ENCODE measurements at regions not wholly inside any gene's neighbourhood (a gene's known extent, or its start where the extent isn't known, plus 50 kb on each side); places are given as distances from the start of the nearest gene placed in this dataset.
"Not testable (repeated sequence)": the region's sequence is repeated elsewhere in the genome, so short reads cannot be mapped to it uniquely, and the experiment has no call there.

DNA sequence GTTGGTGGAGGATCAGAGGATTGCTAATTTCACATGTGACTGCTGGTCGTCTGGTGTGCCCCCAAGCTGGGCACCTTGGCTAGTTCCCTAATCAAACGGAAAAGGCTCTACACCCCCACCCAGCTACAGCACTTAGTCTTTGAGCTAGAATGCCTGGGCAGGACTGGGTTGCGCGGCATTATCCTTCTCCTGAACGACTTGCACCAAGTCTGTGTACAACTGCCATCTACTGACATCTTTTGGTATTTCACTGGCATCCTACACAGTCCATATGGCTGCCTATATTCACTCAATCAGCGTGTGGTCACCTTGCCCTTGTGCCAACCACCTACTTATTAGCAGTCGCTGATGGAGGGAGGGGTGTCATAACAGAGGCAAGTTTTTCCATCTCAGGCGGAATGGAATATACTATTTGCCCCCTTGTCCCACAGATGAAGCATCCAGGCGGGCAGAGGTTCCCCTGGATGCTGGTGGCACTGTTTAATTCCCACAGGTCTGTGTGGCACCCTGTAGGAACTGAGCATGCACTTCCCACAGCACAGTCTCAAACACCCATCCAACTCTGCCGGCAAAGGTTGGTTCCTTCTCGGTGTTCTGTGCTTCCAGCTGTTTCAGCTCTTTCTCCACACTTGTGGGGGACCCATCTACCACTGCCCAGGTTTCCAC, 150.1 kb downstream of the OSTF1 start:
- no peak overlapping the region for H3K27ac ChIP-seq
- TF ChIP-seq ZFX (IDR thresholded peaks at IDR 0.05; ENCODE audit: borderline replicate concordance): no peak
- TF ChIP-seq, protein P1, sequence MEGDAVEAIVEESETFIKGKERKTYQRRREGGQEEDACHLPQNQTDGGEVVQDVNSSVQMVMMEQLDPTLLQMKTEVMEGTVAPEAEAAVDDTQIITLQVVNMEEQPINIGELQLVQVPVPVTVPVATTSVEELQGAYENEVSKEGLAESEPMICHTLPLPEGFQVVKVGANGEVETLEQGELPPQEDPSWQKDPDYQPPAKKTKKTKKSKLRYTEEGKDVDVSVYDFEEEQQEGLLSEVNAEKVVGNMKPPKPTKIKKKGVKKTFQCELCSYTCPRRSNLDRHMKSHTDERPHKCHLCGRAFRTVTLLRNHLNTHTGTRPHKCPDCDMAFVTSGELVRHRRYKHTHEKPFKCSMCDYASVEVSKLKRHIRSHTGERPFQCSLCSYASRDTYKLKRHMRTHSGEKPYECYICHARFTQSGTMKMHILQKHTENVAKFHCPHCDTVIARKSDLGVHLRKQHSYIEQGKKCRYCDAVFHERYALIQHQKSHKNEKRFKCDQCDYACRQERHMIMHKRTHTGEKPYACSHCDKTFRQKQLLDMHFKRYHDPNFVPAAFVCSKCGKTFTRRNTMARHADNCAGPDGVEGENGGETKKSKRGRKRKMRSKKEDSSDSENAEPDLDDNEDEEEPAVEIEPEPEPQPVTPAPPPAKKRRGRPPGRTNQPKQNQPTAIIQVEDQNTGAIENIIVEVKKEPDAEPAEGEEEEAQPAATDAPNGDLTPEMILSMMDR (IDR thresholded peaks at IDR 0.05): peak; percentile 74

DNA sequence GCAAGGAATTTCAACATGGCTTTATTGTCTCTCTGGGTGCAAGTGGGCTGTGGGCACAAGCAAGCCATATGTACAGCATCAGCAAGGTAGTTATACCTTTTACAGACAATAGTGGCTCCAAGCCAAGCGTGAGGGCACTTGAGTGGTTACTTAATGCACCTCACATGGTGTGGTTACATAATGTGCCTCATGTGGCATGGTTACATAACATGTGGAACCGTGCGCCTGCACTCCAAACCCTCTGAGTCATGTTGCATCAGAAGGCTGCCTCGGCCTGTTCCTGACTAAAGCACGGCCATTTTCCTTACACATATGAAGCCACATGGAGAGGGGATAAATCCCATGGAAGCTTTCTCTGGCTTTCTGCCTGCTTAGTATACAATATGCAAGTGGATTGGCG, 150.9 kb downstream of the OSTF1 start:
- TF ChIP-seq ZFX (IDR thresholded peaks at IDR 0.05; ENCODE audit: borderline replicate concordance): no peak
- TF ChIP-seq, protein P1 (IDR thresholded peaks at IDR 0.05): no peak
- H3K27ac ChIP-seq: no peak overlapping the region

DNA sequence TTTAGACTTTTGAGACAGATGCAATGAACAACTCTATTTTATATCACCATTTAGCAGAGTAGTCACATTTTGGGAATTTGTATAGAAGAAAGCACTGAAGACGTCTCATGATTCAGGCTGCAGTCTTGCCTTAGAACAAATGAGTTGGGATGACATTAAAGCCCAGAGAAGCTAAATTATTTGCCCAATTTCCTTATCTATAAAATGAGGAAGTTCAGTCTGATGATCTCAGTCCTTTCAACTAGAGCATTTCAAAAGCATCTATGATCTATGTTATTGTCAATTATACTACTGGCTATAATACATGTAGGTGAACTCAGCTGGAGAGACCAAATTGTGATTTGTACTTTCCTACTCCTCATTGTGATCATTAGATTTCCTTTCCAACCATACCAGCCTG, 154.1 kb downstream of the OSTF1 start:
- H3K27ac ChIP-seq: no peak overlapping the region
- TF ChIP-seq, protein P1 (IDR thresholded peaks at IDR 0.05): no peak

DNA sequence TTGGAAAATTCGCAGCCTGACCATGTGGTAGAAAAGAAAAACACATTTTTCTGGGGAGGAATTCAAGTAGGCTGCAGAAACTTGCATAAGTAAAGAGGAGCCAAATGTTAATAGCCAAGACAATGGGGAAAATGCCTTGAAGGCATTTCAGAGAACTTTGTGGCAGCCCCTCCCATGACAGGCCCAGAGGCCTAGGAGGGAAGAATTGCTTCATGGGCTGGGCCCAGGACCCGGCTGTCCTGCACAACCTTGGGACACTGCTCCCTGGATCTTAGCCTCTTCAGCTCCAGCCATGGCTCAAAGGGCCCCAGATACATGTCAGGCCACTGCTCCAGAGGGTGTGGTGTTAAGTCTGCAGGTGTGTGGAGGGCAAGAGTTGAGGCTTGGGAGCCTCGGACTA, 158.6 kb downstream of the OSTF1 start:
- H3K27ac ChIP-seq: no peak overlapping the region
- TF ChIP-seq, protein P1 (IDR thresholded peaks at IDR 0.05): no peak
- no peak for TF ChIP-seq ZFX (IDR thresholded peaks at IDR 0.05; ENCODE audit: borderline replicate concordance)

DNA sequence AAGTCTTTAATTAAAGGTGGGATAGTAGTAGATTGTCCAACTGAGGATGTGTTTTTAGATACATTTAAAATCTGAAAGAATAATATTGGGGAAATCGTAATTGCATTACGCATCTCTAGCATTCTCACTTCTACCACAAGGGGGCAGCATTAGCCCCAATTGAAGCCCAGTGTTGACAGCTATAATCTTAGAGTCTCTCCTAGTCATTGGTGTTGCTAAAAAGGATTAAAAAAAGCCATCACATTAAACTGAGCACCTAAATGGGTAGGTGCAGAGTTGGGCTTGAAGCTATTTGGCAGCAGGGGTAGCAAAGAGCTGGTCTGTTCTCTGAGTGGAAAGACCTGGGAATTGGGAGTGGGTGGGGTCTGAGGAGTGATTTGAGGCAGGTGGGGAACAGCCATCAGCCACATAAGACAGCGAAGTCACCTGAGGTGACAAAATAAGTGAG, 177.2 kb downstream of the OSTF1 start:
- TF ChIP-seq, protein P1 (IDR thresholded peaks at IDR 0.05): peak; percentile 91
- no peak for TF ChIP-seq ZFX (IDR thresholded peaks at IDR 0.05; ENCODE audit: borderline replicate concordance)
- H3K27ac ChIP-seq: no peak overlapping the region

DNA sequence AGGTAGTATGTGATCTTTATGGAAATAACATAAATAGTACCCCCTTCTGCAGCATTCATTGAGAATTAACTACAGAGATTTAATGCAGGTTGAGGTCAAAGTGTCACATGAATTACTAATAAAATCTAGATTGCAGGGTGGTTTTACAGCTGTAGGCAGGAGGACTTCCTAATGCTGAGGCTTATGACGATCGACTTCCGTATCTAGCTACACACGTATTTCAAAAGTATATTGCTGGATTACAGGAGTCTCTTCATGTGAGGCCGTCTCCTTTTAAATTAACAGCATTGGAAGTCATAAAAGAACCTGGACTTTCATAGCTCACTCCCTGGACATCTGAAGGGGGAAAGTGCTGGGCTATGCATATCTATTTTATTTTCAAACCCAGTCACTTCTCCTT, 180.9 kb downstream of the OSTF1 start:
- no peak overlapping the region for H3K27ac ChIP-seq
- TF ChIP-seq, protein P1 (IDR thresholded peaks at IDR 0.05): no peak
- no peak for TF ChIP-seq ZFX (IDR thresholded peaks at IDR 0.05; ENCODE audit: borderline replicate concordance)

DNA sequence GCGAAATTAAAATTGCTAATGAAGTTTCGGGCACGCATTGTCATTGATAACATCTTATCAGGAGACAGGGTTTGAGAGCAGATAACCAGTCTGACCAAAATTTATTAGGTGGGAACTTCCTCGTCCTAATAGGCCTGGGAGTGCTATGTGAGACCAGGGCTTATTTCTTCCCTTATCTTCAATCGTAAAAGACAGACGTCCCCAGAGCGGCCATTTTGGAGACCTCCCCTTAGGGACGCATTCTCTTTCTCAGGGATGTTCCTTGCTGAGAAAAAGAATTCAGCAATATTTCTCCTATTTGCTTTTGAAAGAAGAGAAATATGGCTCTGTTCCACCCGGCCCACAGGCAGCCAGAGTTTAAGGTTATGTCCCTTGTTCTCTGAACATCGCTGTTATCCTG, 184.7 kb downstream of the OSTF1 start:
- not testable (repeated sequence) for H3K27ac ChIP-seq

DNA sequence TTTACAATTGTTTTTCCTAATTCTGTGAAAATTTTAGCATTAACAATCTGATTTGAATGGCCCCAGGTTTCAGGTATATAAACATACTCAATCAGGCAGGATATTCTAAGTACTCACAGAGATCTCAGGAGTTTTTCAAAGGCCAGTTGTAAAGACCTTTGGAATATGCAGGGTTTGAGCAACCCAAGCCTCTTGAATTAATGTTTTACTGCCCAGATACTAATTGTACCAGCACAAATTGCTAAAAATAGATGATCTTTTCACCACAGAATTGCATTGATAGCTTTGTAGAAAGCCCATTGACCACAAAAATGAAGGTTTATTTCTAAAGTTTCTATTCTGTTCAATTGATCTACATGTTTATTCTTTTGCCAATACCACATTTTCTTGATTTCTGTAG, 186.5 kb downstream of the OSTF1 start:
- no peak overlapping the region for H3K27ac ChIP-seq
- no peak for TF ChIP-seq ZFX (IDR thresholded peaks at IDR 0.05; ENCODE audit: borderline replicate concordance)
- TF ChIP-seq, protein P1 (IDR thresholded peaks at IDR 0.05): no peak
